Fibroblast of mammary gland (primary cell): ENCODE measurements at regions not wholly inside any gene's neighbourhood (a gene's known extent, or its start where the extent isn't known, plus 50 kb on each side); places are given as distances from the start of the nearest gene placed in this dataset.

Source experiments
- DNase-seq: peaks from one replicate; pipeline ENCODE4 v3.0.0-alpha.2; 2010; ENCODE audit warnings: low read depth
- H3K4me3 ChIP-seq: 2 replicates; pipeline ENCODE4 v1.5.1; 2011; ENCODE audit warnings: low read depth, mild to moderate bottlenecking, low read length, moderate library complexity; ENCODE audit not compliant: control insufficient read depth
- CTCF ChIP-seq: conservative IDR thresholded peaks from 2 replicates; pipeline ENCODE4 v1.5.1; 2011; ENCODE audit warnings: low read depth, low read length, inconsistent platforms; ENCODE audit not compliant: control insufficient read depth, insufficient read depth

- no peak for TF ChIP-seq CTCF
- no peak for DNase-seq
- no peak overlapping the region for H3K4me3 ChIP-seq
These were observed 665.2 kb upstream of the ADGRL2 start for GRCh38 chr1:81135524-81135923.

- H3K4me3 ChIP-seq = no peak overlapping the region
- no peak for DNase-seq
- no peak for TF ChIP-seq CTCF
These were observed 671.0 kb upstream of the ADGRL2 start for GRCh38 chr1:81129776-81130175.

- DNase-seq = no peak
- H3K4me3 ChIP-seq = no peak overlapping the region
- TF ChIP-seq CTCF = no peak
These were observed 671.4 kb upstream of the ADGRL2 start for GRCh38 chr1:81129366-81129765.

- no peak overlapping the region for H3K4me3 ChIP-seq
- no peak for DNase-seq
- TF ChIP-seq CTCF = no peak
These were observed 672.7 kb upstream of the ADGRL2 start for GRCh38 chr1:81128079-81128478.

GRCh38 chr1:81126989-81127581 lies 673.6 kb upstream of the ADGRL2 start:
- no peak for DNase-seq
- no peak for TF ChIP-seq CTCF
- no peak overlapping the region for H3K4me3 ChIP-seq

GRCh38 chr1:81125672-81126071 lies 675.1 kb upstream of the ADGRL2 start:
- TF ChIP-seq CTCF = no peak
- H3K4me3 ChIP-seq = no peak overlapping the region
- no peak for DNase-seq

GRCh38 chr1:81121306-81121705 lies 679.4 kb upstream of the ADGRL2 start:
- no peak overlapping the region for H3K4me3 ChIP-seq
- TF ChIP-seq CTCF = no peak
- no peak for DNase-seq
